Breast epithelium (tissue), 4 donors: ENCODE measurements at regions not wholly inside any gene's neighbourhood (a gene's known extent, or its start where the extent isn't known, plus 50 kb on each side); places are given as distances from the start of the nearest gene placed in this dataset.

Experiments used
- DNase-seq, 2 donors: peaks; one replicate each; pipeline ENCODE4 v3.0.0-alpha.2; 2019; ENCODE audit warnings: low spot score in 2 of 2
- H3K27ac ChIP-seq, 2 donors: fragments of 200-600 bp; sonication (generic) in 1 of 2; one replicate each; pipeline ENCODE4 v1.5.1; 2016 to 2019; ENCODE audit warnings: mild to moderate bottlenecking in 1 of 2
- H3K27me3 ChIP-seq, 2 donors: fragments of 200-600 bp; sonication (generic) in 1 of 2; one replicate each; pipeline versions ENCODE4 v1.5.1 to v1.6.0; 2017 to 2019; ENCODE audit warnings: control low read depth in 1 of 2, mild to moderate bottlenecking in 1 of 2
- H3K36me3 ChIP-seq: fragments of 200-600 bp; one replicate; pipeline ENCODE4 v1.5.1; 2019
- H3K4me1 ChIP-seq, 2 donors: fragments of 200-600 bp; sonication (generic); one replicate each; pipeline ENCODE4 v1.5.1; 2016 to 2019; ENCODE audit warnings: control low read depth in 1 of 2
- H3K4me3 ChIP-seq, 3 donors: fragments of 200-600 bp; sonication (generic); 1 replicate in 2 of 3; 2 replicates in 1 of 3; pipeline ENCODE4 v1.5.1; 2016 to 2019; ENCODE audit warnings: mild to moderate bottlenecking in 3 of 3, moderate library complexity in 2 of 3
- H3K9me3 ChIP-seq, 2 donors: fragments of 200-600 bp; sonication (generic) in 1 of 2; one replicate each; pipeline ENCODE4 v1.5.1; 2016 to 2019; ENCODE audit warnings: control low read depth in 1 of 2
- CTCF ChIP-seq, 3 donors: fragments of 450-650 bp; IDR thresholded peaks; one replicate each; pipeline ENCODE4 v1.5.1; 2016 to 2017; ENCODE audit warnings: antibody characterized with exemption in 3 of 3, mild to moderate bottlenecking in 3 of 3, moderate library complexity in 3 of 3
- POLR2A ChIP-seq: fragments of 450-650 bp; IDR thresholded peaks from one replicate; pipeline ENCODE4 v1.6.1; 2016; ENCODE audit warnings: antibody characterized with exemption, mild to moderate bottlenecking, moderate library complexity
- POLR2AphosphoS5 ChIP-seq, 3 donors: sonication (generic); formaldehyde crosslinking; IDR thresholded peaks; one replicate each; pipeline ENCODE4 v1.6.1; 2017; ENCODE audit warnings: antibody characterized with exemption in 3 of 3
- intact Hi-C: fragments of 100-400 bp; cut with DNase I; formaldehyde crosslinking; loops from one replicate; pipeline ENCODE4 v1.15.1; 2023; ENCODE audit warnings: low total_unique reads

GRCh38 chr4:162237676-162238075 is 73.9 kb upstream of the FSTL5 start:
- no peaks in the 10 kb centered on the region for H3K4me1 ChIP-seq
- no peaks in the 10 kb centered on the region for H3K36me3 ChIP-seq
- DNase-seq: no peak
- H3K9me3 ChIP-seq: peaks cover 0 to 4% of the 10 kb centered on the region in 2 donors
- H3K4me3 ChIP-seq: no peak overlapping the region
- H3K27me3 ChIP-seq: no peaks in the 10 kb centered on the region
- no peak for TF ChIP-seq POLR2AphosphoS5 (IDR thresholded peaks at IDR 0.05)
- no peak for TF ChIP-seq CTCF (IDR thresholded peaks at IDR 0.05)
- no peak for TF ChIP-seq POLR2A
- intact Hi-C loops: no loop called here
- no peak overlapping the region for H3K27ac ChIP-seq

- no peaks in the 10 kb centered on the region for H3K9me3 ChIP-seq
- no peak for DNase-seq
- H3K4me3 ChIP-seq: no peak overlapping the region
- H3K36me3 ChIP-seq: no peaks in the 10 kb centered on the region
- no peak for TF ChIP-seq POLR2A
- TF ChIP-seq POLR2AphosphoS5 (IDR thresholded peaks at IDR 0.05): no peak
- TF ChIP-seq CTCF (IDR thresholded peaks at IDR 0.05): no peak
- H3K27ac ChIP-seq: no peak overlapping the region
- no peaks in the 10 kb centered on the region for H3K4me1 ChIP-seq
- intact Hi-C loops: no loop called here
- no peaks in the 10 kb centered on the region for H3K27me3 ChIP-seq
These were observed 70.8 kb upstream of the FSTL5 start for GRCh38 chr4:162234595-162234994.

GRCh38 chr4:162232349-162232748 is 68.5 kb upstream of the FSTL5 start:
- TF ChIP-seq CTCF (IDR thresholded peaks at IDR 0.05) (no peak), POLR2A (no peak), POLR2AphosphoS5 (IDR thresholded peaks at IDR 0.05) (no peak)
- H3K4me3 ChIP-seq: no peak overlapping the region
- H3K4me1 ChIP-seq: no peaks in the 10 kb centered on the region
- intact Hi-C loops: loop anchor here (2.0 kb wide), 1 partner anchor 124 kb away; no protein-coding TSS in a partner anchor
- H3K9me3 ChIP-seq: no peaks in the 10 kb centered on the region
- H3K27me3 ChIP-seq: no peaks in the 10 kb centered on the region
- no peak overlapping the region for H3K27ac ChIP-seq
- no peak for DNase-seq
- H3K36me3 ChIP-seq: no peaks in the 10 kb centered on the region

GRCh38 chr4:162229670-162230069 is 65.9 kb upstream of the FSTL5 start:
- intact Hi-C loops: no loop called here
- Histone ChIP-seq H3K4me1 (no peaks in the 10 kb centered on the region), H3K27ac (no peak overlapping the region), H3K27me3 (no peaks in the 10 kb centered on the region), H3K9me3 (no peaks in the 10 kb centered on the region), H3K36me3 (no peaks in the 10 kb centered on the region), H3K4me3 (no peak overlapping the region)
- no peak for TF ChIP-seq CTCF (IDR thresholded peaks at IDR 0.05)
- no peak for TF ChIP-seq POLR2AphosphoS5 (IDR thresholded peaks at IDR 0.05)
- no peak for TF ChIP-seq POLR2A
- DNase-seq: no peak

- Histone ChIP-seq H3K9me3 (no peaks in the 10 kb centered on the region), H3K4me1 (no peaks in the 10 kb centered on the region), H3K27me3 (no peaks in the 10 kb centered on the region), H3K4me3 (no peak overlapping the region), H3K36me3 (no peaks in the 10 kb centered on the region), H3K27ac (no peak overlapping the region)
- no peak for DNase-seq
- TF ChIP-seq POLR2AphosphoS5 (IDR thresholded peaks at IDR 0.05) (no peak), POLR2A (no peak), CTCF (IDR thresholded peaks at IDR 0.05) (no peak)
- intact Hi-C loops: no loop called here
These were observed 57.3 kb upstream of the FSTL5 start for GRCh38 chr4:162221148-162221547.
